ENCODE measurements at regions not wholly inside any gene's neighbourhood (a gene's known extent, or its start where the extent isn't known, plus 50 kb on each side); places are given as distances from the start of the nearest gene placed in this dataset.
"Not testable (repeated sequence)": the region's sequence is repeated elsewhere in the genome, so short reads cannot be mapped to it uniquely, and the experiment has no call there.

GRCh38 chr16:13816701-13817100 lies 103.3 kb upstream of the ERCC4 start:
- DNase-seq = no peak

DNA sequence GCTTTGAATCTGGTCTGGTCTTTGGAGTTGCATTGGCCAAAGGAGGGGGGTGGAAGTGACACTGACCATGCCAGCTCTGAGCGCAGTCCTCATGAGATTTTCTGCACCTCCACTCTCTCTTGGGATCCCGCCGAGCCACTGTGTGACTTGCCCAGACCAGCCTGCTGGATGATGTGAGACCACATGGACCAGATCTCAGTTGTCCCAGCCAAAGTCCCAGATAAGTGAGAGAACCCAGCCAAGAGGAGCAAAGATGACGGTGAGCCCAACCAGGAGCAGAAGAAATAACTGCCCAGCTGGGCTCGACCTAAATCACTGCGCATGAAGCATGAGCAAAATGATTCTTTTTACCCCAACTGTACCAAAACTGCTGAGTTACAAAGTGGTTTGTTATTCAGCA lies 96.5 kb upstream of the ERCC4 start:
- DNase-seq = no peak

DNA sequence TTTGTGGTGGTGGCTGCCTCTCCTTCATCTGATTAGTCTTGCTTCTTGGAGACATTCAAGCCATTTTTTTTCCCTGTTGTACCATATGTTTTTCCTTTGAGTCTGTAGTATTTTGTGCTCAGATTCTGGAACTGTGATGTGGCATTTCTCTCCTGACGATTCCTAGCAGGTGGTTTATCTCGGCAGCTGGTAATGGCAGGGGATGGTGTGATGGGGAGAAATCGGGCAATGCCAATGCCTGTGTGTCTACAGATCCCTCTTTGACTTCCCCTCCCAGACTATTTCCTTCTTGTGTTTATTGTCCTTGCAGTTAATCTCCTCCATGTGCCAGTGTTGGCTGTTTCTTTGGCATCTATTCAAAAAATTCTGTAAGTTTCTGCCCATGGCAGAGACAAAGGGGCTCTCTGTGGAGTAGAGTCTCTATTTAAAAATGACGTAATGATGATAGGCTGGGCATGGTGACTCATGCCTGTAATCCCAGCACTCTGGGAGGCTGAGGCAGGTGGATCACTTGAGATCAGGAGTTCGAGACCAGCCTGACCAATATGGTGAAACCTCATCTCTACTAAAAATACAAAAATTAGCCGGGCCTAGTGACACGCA lies 90.2 kb upstream of the ERCC4 start:
- no peak for DNase-seq

DNA sequence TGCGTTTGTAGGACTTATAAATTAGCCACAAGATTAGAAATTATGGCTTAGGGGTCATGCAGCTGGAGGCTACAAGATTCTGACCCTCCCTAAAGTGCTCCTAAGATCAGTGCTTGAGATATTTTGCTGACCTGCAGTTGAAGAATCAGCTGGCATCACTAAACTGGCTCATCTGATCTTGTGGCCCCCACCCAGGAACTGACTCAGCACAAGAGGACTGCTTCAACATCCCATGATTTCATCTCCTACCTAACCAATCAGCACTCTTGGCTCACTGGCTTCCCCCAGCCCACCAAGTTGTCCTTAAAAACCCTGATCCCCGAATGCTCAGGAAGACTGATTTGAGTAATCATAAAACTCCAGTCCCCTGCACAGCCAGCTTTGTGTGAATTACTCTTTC lies 86.4 kb upstream of the ERCC4 start:
- no peak for DNase-seq

- no peak for DNase-seq
Observed at GRCh38 chr16:13835387-13835786, 84.6 kb upstream of the ERCC4 start.

DNA sequence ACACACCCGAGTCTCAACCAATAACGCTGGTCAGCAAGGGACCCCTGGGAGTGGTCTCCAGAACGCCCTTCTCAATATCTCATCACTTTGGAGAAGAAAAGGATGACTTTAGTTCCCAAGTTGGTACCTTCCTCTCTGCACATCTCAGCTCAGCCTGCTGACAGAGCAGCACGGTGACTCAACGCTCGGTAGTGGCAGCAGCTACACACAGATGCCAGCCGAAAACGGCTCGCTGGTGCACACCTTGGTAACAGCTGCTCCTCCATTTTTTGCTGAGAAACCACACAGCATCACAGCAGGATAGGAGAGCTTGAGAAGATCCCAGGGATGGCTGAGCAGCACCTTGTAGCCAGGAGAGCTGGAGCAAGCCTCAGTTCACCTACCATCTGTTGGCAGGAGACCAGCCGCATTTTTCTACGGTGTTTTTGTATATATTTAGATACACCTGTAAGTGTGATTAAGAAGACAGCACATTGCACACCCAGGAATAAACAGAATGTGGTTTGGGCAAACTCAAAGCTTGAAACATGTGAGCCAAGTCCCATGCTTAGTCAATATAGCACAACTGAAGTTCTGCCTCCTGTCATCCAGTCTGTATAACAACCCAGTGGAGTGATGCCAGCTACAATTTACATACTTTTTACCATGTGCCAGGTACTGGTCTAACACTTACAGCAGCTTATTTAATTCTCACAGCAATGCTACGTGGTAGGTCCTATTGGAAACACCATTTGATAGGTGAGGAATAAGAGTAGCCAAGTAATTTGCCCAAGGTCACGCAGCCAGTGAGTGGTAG lies 83.8 kb upstream of the ERCC4 start:
- no peak for DNase-seq

DNA sequence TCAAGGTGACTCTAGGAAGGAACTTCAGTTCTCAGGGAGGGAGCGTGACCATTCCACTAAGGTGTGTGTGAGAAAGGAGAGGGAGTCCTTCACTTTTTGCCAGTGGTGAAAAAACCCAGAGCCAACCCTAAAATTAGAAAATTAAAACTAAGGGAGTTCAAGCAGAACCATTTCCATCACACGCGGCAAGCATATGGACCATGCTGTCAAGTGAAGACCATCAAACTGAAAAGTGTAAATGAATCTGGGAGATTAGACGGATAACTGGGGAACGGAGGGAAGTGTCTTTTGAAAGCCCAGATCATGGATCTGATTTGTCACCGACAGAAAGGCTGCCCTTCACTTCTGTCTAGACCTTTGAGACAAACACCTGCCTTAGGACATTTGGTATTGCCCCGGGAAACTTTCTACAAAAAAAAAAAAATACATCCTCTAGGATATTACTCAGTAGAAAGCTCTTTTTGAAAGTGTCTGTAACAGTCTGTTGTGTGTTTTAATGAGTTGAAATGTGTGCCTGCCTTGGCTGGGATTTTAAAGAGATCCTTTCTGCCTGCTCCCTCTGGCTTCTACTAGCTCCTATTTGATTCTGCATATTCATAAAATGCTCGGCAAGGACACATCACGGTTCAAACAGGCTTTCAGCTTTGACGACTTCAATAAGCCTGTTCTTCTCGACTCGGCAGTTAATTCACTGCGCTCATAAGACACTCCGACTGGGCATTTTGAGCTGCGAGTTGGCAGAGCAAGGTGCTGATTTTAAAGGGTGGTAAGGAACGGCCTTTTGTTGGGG lies 81.4 kb upstream of the ERCC4 start:
- no peak for DNase-seq

DNA sequence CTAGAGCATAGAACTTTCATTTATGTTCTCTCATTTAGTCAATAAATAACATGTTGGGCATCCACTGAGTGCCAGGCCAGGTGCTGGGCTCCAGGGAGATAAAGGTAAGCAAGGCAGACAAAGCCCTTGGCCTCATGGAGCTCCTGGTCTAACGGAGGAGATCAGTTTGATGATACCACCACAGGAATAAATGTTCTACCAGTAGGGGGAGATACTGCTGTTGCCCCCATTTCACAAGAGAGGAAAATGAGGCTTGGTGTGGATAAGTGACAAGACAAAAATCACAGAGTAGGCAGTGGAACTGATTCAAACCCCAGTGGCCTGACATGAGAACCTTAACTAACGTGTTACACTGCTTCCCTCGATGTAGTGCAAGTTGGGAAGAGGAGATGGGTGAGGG lies 80.4 kb upstream of the ERCC4 start:
- no peak for DNase-seq

DNA sequence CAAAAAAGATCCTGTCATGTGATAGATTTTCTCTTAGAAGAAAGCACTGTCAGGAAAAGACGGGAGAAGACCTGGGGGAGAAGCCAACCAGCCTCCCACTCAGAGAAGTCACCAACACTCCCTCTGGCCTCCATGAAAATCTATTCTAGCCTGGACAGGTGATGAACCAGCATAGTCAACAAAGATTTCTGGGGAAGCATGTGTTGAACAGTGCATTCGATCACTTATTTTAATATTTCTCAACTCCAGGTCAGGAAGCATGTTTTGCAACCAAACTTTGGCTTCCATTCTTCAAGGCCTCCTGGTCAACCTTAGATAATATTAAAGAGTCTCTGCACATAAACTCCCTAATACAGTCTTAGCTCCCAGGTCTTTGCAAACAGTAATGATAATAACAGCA lies 74.7 kb upstream of the ERCC4 start:
- no peak for DNase-seq

DNA sequence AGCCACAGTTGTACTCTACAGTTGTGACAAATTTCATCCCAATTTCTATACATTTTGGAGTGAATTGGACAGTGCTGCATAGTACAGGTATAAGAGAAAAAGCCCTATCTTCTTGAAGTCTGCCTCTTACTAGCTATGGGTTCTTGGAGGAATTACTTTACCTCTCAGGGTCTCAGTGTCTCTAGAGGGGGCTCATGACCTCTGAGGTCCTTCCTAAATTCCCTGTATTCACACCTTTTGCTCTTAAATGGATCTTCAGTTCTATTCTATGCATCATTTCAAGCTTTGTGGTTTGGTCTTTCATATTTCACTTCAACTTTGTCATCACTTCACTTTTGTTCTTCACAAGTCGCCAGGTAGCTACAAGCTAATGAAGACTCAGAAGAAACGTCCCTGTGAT lies 71.2 kb upstream of the ERCC4 start:
- no peak for DNase-seq

GRCh38 chr16:13850173-13850572 lies 69.8 kb upstream of the ERCC4 start:
- DNase-seq = not testable (repeated sequence)

- DNase-seq = no peak
Observed at GRCh38 chr16:13852827-13853226, 67.1 kb upstream of the ERCC4 start.

GRCh38 chr16:13856398-13856797 lies 63.6 kb upstream of the ERCC4 start:
- no peak for DNase-seq

- no peak for DNase-seq
Observed at GRCh38 chr16:13856811-13857511, 63.0 kb upstream of the ERCC4 start.

DNA sequence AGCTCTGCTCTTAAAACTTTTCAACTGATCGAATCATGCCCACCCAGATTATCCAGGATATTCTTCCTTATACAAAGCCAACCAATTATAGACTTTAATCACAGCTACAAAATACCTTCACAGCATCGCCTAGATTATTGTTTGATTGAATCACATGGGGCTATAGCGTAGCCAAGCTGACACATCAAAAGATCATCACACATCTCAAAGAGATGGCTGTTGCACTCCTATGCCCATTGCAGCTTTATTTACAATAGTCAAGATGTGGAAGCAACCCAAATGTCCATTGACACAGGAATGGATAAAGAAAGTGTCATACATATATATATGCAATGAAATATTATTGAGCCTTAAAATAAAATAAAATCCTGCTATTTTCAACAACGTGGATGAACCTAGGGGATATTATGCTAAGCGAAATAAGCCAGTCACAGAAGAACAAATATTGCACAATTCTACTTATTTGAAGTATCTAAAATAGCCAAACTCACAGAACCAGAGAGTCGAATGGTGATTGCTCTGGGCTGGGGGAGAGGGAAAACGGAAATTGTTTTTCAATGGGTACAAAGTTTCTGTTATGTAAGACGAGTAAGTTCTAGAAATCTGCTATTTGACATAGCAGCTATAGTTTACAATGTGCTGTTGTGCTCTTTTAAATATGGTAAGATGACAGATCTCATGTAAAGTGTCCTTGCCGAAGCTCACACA lies 60.9 kb upstream of the ERCC4 start:
- DNase-seq = no peak

- no peak for DNase-seq
Observed at GRCh38 chr16:13863075-13863765, 56.7 kb upstream of the ERCC4 start.

DNA sequence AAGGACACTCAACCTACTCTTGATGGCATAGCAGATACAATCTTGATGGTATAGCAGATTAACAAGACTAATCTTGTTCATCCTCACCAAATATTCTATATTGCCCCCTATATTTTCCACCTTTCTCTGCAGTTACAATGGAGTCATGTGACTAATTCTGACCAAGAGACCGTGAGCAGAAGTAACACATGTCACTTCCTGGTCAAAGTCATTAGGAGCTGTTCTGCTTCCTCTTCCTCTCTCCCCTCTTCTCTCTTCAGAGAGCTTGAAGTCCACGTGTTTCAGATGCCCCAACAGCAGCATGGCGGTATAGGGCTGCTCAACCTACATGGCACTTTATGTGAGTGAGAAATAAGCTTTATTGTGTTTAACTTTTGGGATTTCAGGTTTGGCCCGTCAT lies 55.3 kb upstream of the ERCC4 start:
- no peak for DNase-seq

- DNase-seq = peak in 1 of 14 donors; percentile 1
Observed at GRCh38 chr16:13866073-13866472, 53.9 kb upstream of the ERCC4 start.

All from C1 segment of cervical spinal cord (tissue), 14 donors.